Neural progenitor cell (in vitro differentiated cells): ENCODE measurements at regions not wholly inside any gene's neighbourhood (a gene's known extent, or its start where the extent isn't known, plus 50 kb on each side); places are given as distances from the start of the nearest gene placed in this dataset.

Experiments
- EZH2phosphoT487 ChIP-seq: fragments of 200-600 bp; sonication (generic); IDR thresholded peaks from 2 replicates; pipeline ENCODE4 v1.6.1; 2017; ENCODE audit warnings: antibody characterized with exemption
- TF ChIP-seq, protein P1 (sequence below): fragments of 200-600 bp; sonication (generic); IDR thresholded peaks from 2 replicates; pipeline ENCODE4 v1.5.1; 2017; ENCODE audit warnings: antibody characterized with exemption, mild to moderate bottlenecking

DNA sequence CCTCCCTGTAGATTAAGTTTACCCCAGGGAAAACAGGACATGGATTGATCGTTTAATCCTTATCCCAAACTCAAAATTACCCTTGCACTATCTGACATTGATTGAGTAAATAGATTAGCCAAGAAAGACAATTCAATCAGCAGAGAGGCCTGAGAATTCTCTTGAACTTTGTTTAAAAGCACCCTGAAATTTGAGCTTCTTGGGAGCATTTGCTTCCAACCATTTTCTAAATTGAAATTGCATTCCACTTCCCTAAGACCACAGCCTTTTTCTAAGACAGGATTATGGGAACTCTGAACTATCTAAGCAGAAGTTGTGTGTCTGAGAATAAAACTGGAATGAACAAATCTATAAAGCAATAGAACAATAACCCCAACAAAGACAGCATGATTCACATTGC is 76.6 kb upstream of the TNRC6A start:
- TF ChIP-seq, protein P1, sequence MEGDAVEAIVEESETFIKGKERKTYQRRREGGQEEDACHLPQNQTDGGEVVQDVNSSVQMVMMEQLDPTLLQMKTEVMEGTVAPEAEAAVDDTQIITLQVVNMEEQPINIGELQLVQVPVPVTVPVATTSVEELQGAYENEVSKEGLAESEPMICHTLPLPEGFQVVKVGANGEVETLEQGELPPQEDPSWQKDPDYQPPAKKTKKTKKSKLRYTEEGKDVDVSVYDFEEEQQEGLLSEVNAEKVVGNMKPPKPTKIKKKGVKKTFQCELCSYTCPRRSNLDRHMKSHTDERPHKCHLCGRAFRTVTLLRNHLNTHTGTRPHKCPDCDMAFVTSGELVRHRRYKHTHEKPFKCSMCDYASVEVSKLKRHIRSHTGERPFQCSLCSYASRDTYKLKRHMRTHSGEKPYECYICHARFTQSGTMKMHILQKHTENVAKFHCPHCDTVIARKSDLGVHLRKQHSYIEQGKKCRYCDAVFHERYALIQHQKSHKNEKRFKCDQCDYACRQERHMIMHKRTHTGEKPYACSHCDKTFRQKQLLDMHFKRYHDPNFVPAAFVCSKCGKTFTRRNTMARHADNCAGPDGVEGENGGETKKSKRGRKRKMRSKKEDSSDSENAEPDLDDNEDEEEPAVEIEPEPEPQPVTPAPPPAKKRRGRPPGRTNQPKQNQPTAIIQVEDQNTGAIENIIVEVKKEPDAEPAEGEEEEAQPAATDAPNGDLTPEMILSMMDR, result no peak
- TF ChIP-seq EZH2phosphoT487, result no peak
